Epidermal melanocyte (primary cell): ENCODE measurements at regions not wholly inside any gene's neighbourhood (a gene's known extent, or its start where the extent isn't known, plus 50 kb on each side); places are given as distances from the start of the nearest gene placed in this dataset.

Experiments
- DNase-seq: peaks from one replicate; pipeline ENCODE4 v3.0.0; 2011; ENCODE audit warnings: low spot score; ENCODE audit not compliant: insufficient read length

GRCh38 chr1:90147093-90147492, 152.2 kb downstream of the ZNF326 start:
- no peak for DNase-seq

- DNase-seq: no peak
Measured at GRCh38 chr1:90144820-90145219, 149.9 kb downstream of the ZNF326 start.

GRCh38 chr1:90143591-90143990, 148.7 kb downstream of the ZNF326 start:
- no peak for DNase-seq

- no peak for DNase-seq
Measured at GRCh38 chr1:90142697-90143096, 147.8 kb downstream of the ZNF326 start.

GRCh38 chr1:90139837-90140236, 144.9 kb downstream of the ZNF326 start:
- no peak for DNase-seq

- DNase-seq: no peak
Measured at GRCh38 chr1:90135286-90135685, 140.4 kb downstream of the ZNF326 start.

GRCh38 chr1:90134175-90134955, 139.5 kb downstream of the ZNF326 start:
- no peak for DNase-seq

- no peak for DNase-seq
Measured at GRCh38 chr1:90133133-90133532, 138.2 kb downstream of the ZNF326 start.

GRCh38 chr1:90132306-90132705, 137.4 kb downstream of the ZNF326 start:
- DNase-seq: no peak

GRCh38 chr1:90127288-90127953, 132.5 kb downstream of the ZNF326 start:
- DNase-seq: no peak

GRCh38 chr1:90126834-90127233, 131.9 kb downstream of the ZNF326 start:
- no peak for DNase-seq

- DNase-seq: no peak
Measured at GRCh38 chr1:90122654-90123340, 127.9 kb downstream of the ZNF326 start.

GRCh38 chr1:90114521-90115141, 119.7 kb downstream of the ZNF326 start:
- peak; percentile 33 for DNase-seq

- DNase-seq: no peak
Measured at GRCh38 chr1:90107990-90108389, 113.1 kb downstream of the ZNF326 start.

- DNase-seq: no peak
Measured at GRCh38 chr1:90106311-90106710, 111.4 kb downstream of the ZNF326 start.

GRCh38 chr1:90104941-90105538, 110.1 kb downstream of the ZNF326 start:
- no peak for DNase-seq

GRCh38 chr1:90100566-90100965, 105.7 kb downstream of the ZNF326 start:
- no peak for DNase-seq

- DNase-seq: no peak
Measured at GRCh38 chr1:90092441-90092840, 97.5 kb downstream of the ZNF326 start.
